ENCODE measurements at regions not wholly inside any gene's neighbourhood (a gene's known extent, or its start where the extent isn't known, plus 50 kb on each side); places are given as distances from the start of the nearest gene placed in this dataset.

GRCh38 chr1:38465460-38465859, 394.1 kb downstream of the RRAGC start:
- Histone ChIP-seq H3K36me3 (ENCODE audit: insufficient read depth, low read length) (no peaks in the 10 kb centered on the region), H3K4me3 (ENCODE audit: low read length) (no peak overlapping the region), H2AFZ (ENCODE audit: low read depth, low read length) (no peak overlapping the region), H3K9ac (ENCODE audit: low read length) (no peak overlapping the region), H3K4me2 (ENCODE audit: low read length) (no peak overlapping the region), H3F3A (ENCODE audit: insufficient read depth, low read length, poor library complexity, severe bottlenecking) (no peaks in the 10 kb centered on the region), H3K27me3 (ENCODE audit: insufficient read depth, low read depth, low read length) (no peaks in the 10 kb centered on the region), H4K20me1 (ENCODE audit: insufficient read depth) (no peaks in the 10 kb centered on the region), H3K9me2 (ENCODE audit: insufficient read depth, low read length) (no peaks in the 10 kb centered on the region), H3K79me2 (replicated peaks; ENCODE audit: insufficient read depth, low read length) (no peaks in the 10 kb centered on the region), H3K9me3 (ENCODE audit: low read length) (no peaks in the 10 kb centered on the region), H3K27ac (ENCODE audit: low read length) (no peak overlapping the region)
- TF ChIP-seq REST (IDR thresholded peaks at IDR 0.05; ENCODE audit: borderline replicate concordance): no peak
- TF ChIP-seq EP300 (conservative IDR thresholded peaks at IDR 0.05; ENCODE audit: poor library complexity, severe bottlenecking): no peak

GRCh38 chr1:38464071-38464661, 395.4 kb downstream of the RRAGC start:
- TF ChIP-seq POLR2AphosphoS5 (IDR thresholded peaks at IDR 0.05) (no peak), RAD21 (conservative IDR thresholded peaks at IDR 0.05) (no peak), TAF1 (IDR thresholded peaks at IDR 0.05; ENCODE audit: low read depth) (no peak), CTCF (IDR thresholded peaks at IDR 0.05; ENCODE audit: poor library complexity, severe bottlenecking) (no peak), EP300 (conservative IDR thresholded peaks at IDR 0.05; ENCODE audit: poor library complexity, severe bottlenecking) (no peak), SMC3 (conservative IDR thresholded peaks at IDR 0.05; ENCODE audit: poor library complexity) (no peak), REST (IDR thresholded peaks at IDR 0.05; ENCODE audit: borderline replicate concordance) (no peak), EZH2 (IDR thresholded peaks at IDR 0.05; ENCODE audit: borderline replicate concordance, insufficient read depth, low read length, poor library complexity, severe bottlenecking) (no peak), MXI1 (conservative IDR thresholded peaks at IDR 0.05; ENCODE audit: poor library complexity, severe bottlenecking) (no peak)
- Histone ChIP-seq H3K79me2 (replicated peaks; ENCODE audit: insufficient read depth, low read length) (no peaks in the 10 kb centered on the region), H3K36me3 (ENCODE audit: insufficient read depth, low read length) (no peaks in the 10 kb centered on the region), H2AFZ (ENCODE audit: low read depth, low read length) (no peak overlapping the region), H3K9me2 (ENCODE audit: insufficient read depth, low read length) (no peaks in the 10 kb centered on the region), H3K27me3 (ENCODE audit: insufficient read depth, low read depth, low read length) (no peaks in the 10 kb centered on the region), H3K4me2 (ENCODE audit: low read length) (no peak overlapping the region), H3K9me3 (ENCODE audit: low read length) (no peaks in the 10 kb centered on the region), H3K27ac (ENCODE audit: low read length) (no peak overlapping the region), H3F3A (ENCODE audit: insufficient read depth, low read length, poor library complexity, severe bottlenecking) (no peaks in the 10 kb centered on the region), H4K20me1 (ENCODE audit: insufficient read depth) (no peaks in the 10 kb centered on the region), H3K4me3 (ENCODE audit: low read length) (no peak overlapping the region), H3K9ac (ENCODE audit: low read length) (no peak overlapping the region)

Measured in neural cell (in vitro differentiated cells).